IMR-90 (cell line): ENCODE measurements at regions not wholly inside any gene's neighbourhood (a gene's known extent, or its start where the extent isn't known, plus 50 kb on each side); places are given as distances from the start of the nearest gene placed in this dataset.

Source experiments
- ATAC-seq: fragments of 200-7000 bp; cut with Tn5 transposase; 2 replicates; pipeline ENCODE4 v1.9.1; 2020; ENCODE audit warnings: low read depth, mild to moderate bottlenecking, moderate library complexity
- BruUV-seq: library from RNA; stranded (reverse); fragments of 400-500 nt; replicated peaks from 2 replicates; lab custom pipeline; 2021; lab: Mats Ljungman, UMichigan
- CTCF ChIA-PET: fragments of 300-600 bp; formaldehyde crosslinking; extraction: SDS; loops from one replicate; lab custom pipeline; 2021; ENCODE audit warnings: antibody characterized with exemption; lab: Yijun Ruan, JAX
- POLR2A ChIA-PET: fragments of 300-600 bp; sonication (Branson Sonifier 250); formaldehyde crosslinking; loops from one replicate; lab custom pipeline; 2022; ENCODE audit warnings: antibody characterized with exemption; ENCODE audit not compliant: unreplicated experiment; lab: Charles Lee
- DNase-seq: peaks from one replicate; pipeline ENCODE4 v3.0.0; 2013
- H2AFZ ChIP-seq: replicated peaks from 2 replicates; pipeline ENCODE3; 2013; ENCODE audit warnings: low read length, mild to moderate bottlenecking; ENCODE audit not compliant: poor library complexity
- H2AK5ac ChIP-seq: 2 replicates; pipeline ENCODE4 v1.6.1; 2013; ENCODE audit warnings: low read depth, low read length, inconsistent platforms
- H2AK9ac ChIP-seq: replicated peaks from 2 replicates; pipeline ENCODE3; 2013; ENCODE audit warnings: mild to moderate bottlenecking, low read depth, low read length, moderate library complexity; ENCODE audit not compliant: poor library complexity
- H2BK120ac ChIP-seq: 2 replicates; pipeline ENCODE4 v1.6.1; 2013; ENCODE audit warnings: low read depth, low read length, inconsistent platforms
- H2BK15ac ChIP-seq: 3 replicates; pipeline ENCODE4 v1.6.1; 2013; ENCODE audit warnings: low read depth, low read length, inconsistent platforms
- H2BK20ac ChIP-seq: 2 replicates; pipeline ENCODE4 v1.6.1; 2013; ENCODE audit warnings: low read depth, mild to moderate bottlenecking, inconsistent platforms, low read length, moderate library complexity
- H2BK5ac ChIP-seq: 2 replicates; pipeline ENCODE4 v1.6.1; 2013; ENCODE audit warnings: mild to moderate bottlenecking, low read depth, low read length, inconsistent platforms; ENCODE audit not compliant: poor library complexity, severe bottlenecking
- H3K14ac ChIP-seq: replicated peaks from 2 replicates; pipeline ENCODE4 v1.6.1; 2013; ENCODE audit warnings: low read depth, low read length, inconsistent platforms
- H3K18ac ChIP-seq: 2 replicates; pipeline ENCODE4 v1.6.1; 2013; ENCODE audit warnings: low read depth, low read length, control low read depth
- H3K23ac ChIP-seq: 2 replicates; pipeline ENCODE4 v1.6.1; 2013; ENCODE audit warnings: low read depth, low read length, inconsistent platforms
- H3K27ac ChIP-seq: 2 replicates; pipeline ENCODE4 v1.5.1; 2013; ENCODE audit warnings: mild to moderate bottlenecking, control low read depth, low read length; ENCODE audit not compliant: insufficient read depth
- H3K27me3 ChIP-seq: 2 replicates; pipeline ENCODE4 v1.6.1; 2013; ENCODE audit warnings: low read length; ENCODE audit not compliant: control insufficient read depth, insufficient read depth
- H3K36me3 ChIP-seq: 2 replicates; pipeline ENCODE4 v1.6.1; 2013; ENCODE audit warnings: low read length, mixed read lengths; ENCODE audit not compliant: control insufficient read depth, insufficient read depth
- H3K4ac ChIP-seq: 2 replicates; pipeline ENCODE4 v1.6.1; 2013; ENCODE audit warnings: low read depth, low read length, inconsistent platforms
- H3K4me1 ChIP-seq: 2 replicates; pipeline ENCODE4 v1.6.1; 2013; ENCODE audit warnings: low read length, mixed read lengths; ENCODE audit not compliant: control insufficient read depth, insufficient read depth
- H3K4me2 ChIP-seq: 2 replicates; pipeline ENCODE4 v1.6.1; 2013; ENCODE audit warnings: low read depth, mild to moderate bottlenecking, control low read depth, low read length, moderate library complexity
- H3K4me3 ChIP-seq: 2 replicates; pipeline ENCODE4 v1.5.1; 2013; ENCODE audit warnings: low read depth, mild to moderate bottlenecking, control low read depth, low read length, moderate library complexity; ENCODE audit not compliant: insufficient read depth
- H3K56ac ChIP-seq: 2 replicates; pipeline ENCODE4 v1.6.1; 2013; ENCODE audit warnings: low read length, inconsistent platforms; ENCODE audit not compliant: insufficient read depth; ENCODE audit errors: extremely low read depth
- H3K79me1 ChIP-seq, 2 experiments: 2 replicates each; pipeline ENCODE4 v1.6.1; 2013; ENCODE audit warnings: low read length in 2 of 2, inconsistent platforms in 1 of 2, low read depth in 1 of 2
- H3K9ac ChIP-seq: 2 replicates; pipeline ENCODE4 v1.6.1; 2013; ENCODE audit warnings: low read depth, low read length, control low read depth
- H3K9me1 ChIP-seq: 2 replicates; pipeline ENCODE4 v1.6.1; 2013; ENCODE audit warnings: low read length, inconsistent platforms; ENCODE audit not compliant: insufficient read depth
- H3K9me3 ChIP-seq: 2 replicates; pipeline ENCODE4 v1.6.1; 2013; ENCODE audit warnings: low read length; ENCODE audit not compliant: control insufficient read depth, insufficient read depth
- H4K20me1 ChIP-seq: 2 replicates; pipeline ENCODE4 v1.6.1; 2013; ENCODE audit warnings: low read length, inconsistent platforms; ENCODE audit not compliant: insufficient read depth
- H4K5ac ChIP-seq: 2 replicates; pipeline ENCODE4 v1.6.1; 2013; ENCODE audit warnings: mild to moderate bottlenecking, low read depth, low read length, control low read depth
- H4K8ac ChIP-seq, 2 experiments: 2 replicates each; pipeline ENCODE4 v1.6.1; 2013; ENCODE audit warnings: low read depth in 2 of 2, low read length in 2 of 2, control low read depth in 1 of 2, inconsistent platforms in 1 of 2
- H4K91ac ChIP-seq: 2 replicates; pipeline ENCODE4 v1.6.1; 2013; ENCODE audit warnings: low read depth, low read length, inconsistent platforms; ENCODE audit not compliant: insufficient read depth
- CEBPB ChIP-seq: IDR thresholded peaks from 2 replicates; pipeline ENCODE4 v1.6.1; 2012; ENCODE audit warnings: low read depth, low read length, improper control_type of control experiment
- ELK1 ChIP-seq: fragments of 150-350 bp; IDR thresholded peaks from 2 replicates; pipeline ENCODE4 v1.6.1; 2016; ENCODE audit warnings: low read depth, mild to moderate bottlenecking, low read length, moderate library complexity, borderline replicate concordance
- MAZ ChIP-seq: IDR thresholded peaks from 2 replicates; pipeline ENCODE4 v1.6.1; 2012; ENCODE audit warnings: low read depth, mild to moderate bottlenecking, low read length, improper control_type of control experiment, moderate library complexity, borderline replicate concordance
- MXI1 ChIP-seq: IDR thresholded peaks from 2 replicates; pipeline ENCODE4 v1.6.1; 2012; ENCODE audit warnings: low read depth, mild to moderate bottlenecking, low read length, moderate library complexity, borderline replicate concordance
- RAD21 ChIP-seq: IDR thresholded peaks from 2 replicates; pipeline ENCODE4 v1.6.1; 2012; ENCODE audit warnings: low read length, improper control_type of control experiment
- WGBS, 2 experiments: methylation state at CpG; one replicate each; pipeline versions ENCODE4 v1.1.5 to v1.1.7; 2013; ENCODE audit warnings: missing lambda C conversion rate in 2 of 2; ENCODE audit not compliant: insufficient read length in 1 of 2; ENCODE audit errors: extremely low coverage in 2 of 2; 5-methylcytosine and 5-hydroxymethylcytosine counted together
- dilution Hi-C: fragments of 300-500 bp; cut with HindIII; formaldehyde crosslinking; loops from one replicate; pipeline ENCODE4 v1.14.3; 2018; ENCODE audit warnings: low sequenced_read_pairs; ENCODE audit not compliant: unreplicated experiment
- in situ Hi-C: fragments of 300-500 bp; cut with MboI; formaldehyde crosslinking; loops from 3 replicates; pipeline ENCODE4 v1.14.3; 2019; ENCODE audit warnings: low sequenced_read_pairs, inconsistent platforms, mixed read lengths
- intact Hi-C: fragments of 100-400 bp; cut with micrococcal nuclease; formaldehyde crosslinking; loops from 2 replicates; pipeline ENCODE4 v1.10.0; 2022
- TF ChIP-seq, protein P1 (sequence below): fragments of 150-350 bp; IDR thresholded peaks from 2 replicates; pipeline ENCODE4 v1.6.1; 2017; ENCODE audit warnings: mild to moderate bottlenecking, antibody characterized with exemption, low read length, low read depth

GRCh38 chr2:88925770-88926462, 234.4 kb downstream of the RPIA start:
- H3K27ac ChIP-seq, result no peak overlapping the region
- H3K9me3 ChIP-seq, result no peaks in the 10 kb centered on the region
- intact Hi-C loops (no loop called here), dilution Hi-C loops (no loop called here), in situ Hi-C loops (no loop called here)
- H3K14ac ChIP-seq, result no peak overlapping the region
- no peak overlapping the region for H3K4me2 ChIP-seq
- no peaks in the 10 kb centered on the region for H4K20me1 ChIP-seq
- no peaks in the 10 kb centered on the region for H3K27me3 ChIP-seq
- H2AFZ ChIP-seq, result no peak overlapping the region
- H3K56ac ChIP-seq, result no peak overlapping the region
- H3K9ac ChIP-seq, result no peak overlapping the region
- no TSS peak for BruUV-seq
- DNase-seq (no peak), ATAC-seq (no peak)
- no peak overlapping the region for H2BK15ac ChIP-seq
- no peak overlapping the region for H2AK5ac ChIP-seq
- H4K91ac ChIP-seq, result no peak overlapping the region
- no peak for TF ChIP-seq MAZ
- TF ChIP-seq MXI1, result no peak
- no peak for TF ChIP-seq ELK1
- no peak for TF ChIP-seq RAD21
- no peak for TF ChIP-seq CEBPB
- TF ChIP-seq, protein P1, sequence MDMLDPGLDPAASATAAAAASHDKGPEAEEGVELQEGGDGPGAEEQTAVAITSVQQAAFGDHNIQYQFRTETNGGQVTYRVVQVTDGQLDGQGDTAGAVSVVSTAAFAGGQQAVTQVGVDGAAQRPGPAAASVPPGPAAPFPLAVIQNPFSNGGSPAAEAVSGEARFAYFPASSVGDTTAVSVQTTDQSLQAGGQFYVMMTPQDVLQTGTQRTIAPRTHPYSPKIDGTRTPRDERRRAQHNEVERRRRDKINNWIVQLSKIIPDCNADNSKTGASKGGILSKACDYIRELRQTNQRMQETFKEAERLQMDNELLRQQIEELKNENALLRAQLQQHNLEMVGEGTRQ, result no peak
- no peaks in the 10 kb centered on the region for H3K9me1 ChIP-seq
- no peak overlapping the region for H2AK9ac ChIP-seq
- H3K23ac ChIP-seq, result no peak overlapping the region
- H3K4me3 ChIP-seq, result no peak overlapping the region
- H2BK20ac ChIP-seq, result no peak overlapping the region
- no peaks in the 10 kb centered on the region for H3K36me3 ChIP-seq
- H4K8ac ChIP-seq, result no peak overlapping the region
- H2BK5ac ChIP-seq, result no peak overlapping the region
- no peaks in the 10 kb centered on the region for H3K79me1 ChIP-seq
- POLR2A ChIA-PET, result interaction anchor here (0.7 kb wide), 1 partner anchor 1294 kb away, joined by 3 read pairs; no protein-coding TSS in a partner anchor
- H3K4me1 ChIP-seq, result no peaks in the 10 kb centered on the region
- H2BK120ac ChIP-seq, result no peak overlapping the region
- no peak overlapping the region for H3K18ac ChIP-seq
- CTCF ChIA-PET, result no interaction called here
- H3K4ac ChIP-seq, result no peak overlapping the region
- no peak overlapping the region for H4K5ac ChIP-seq
- no CpG with 5 or more reads among the region's 19 CpGs for WGBS, 2 experiments
